ENCODE measurements at regions not wholly inside any gene's neighbourhood (a gene's known extent, or its start where the extent isn't known, plus 50 kb on each side); places are given as distances from the start of the nearest gene placed in this dataset.

DNA sequence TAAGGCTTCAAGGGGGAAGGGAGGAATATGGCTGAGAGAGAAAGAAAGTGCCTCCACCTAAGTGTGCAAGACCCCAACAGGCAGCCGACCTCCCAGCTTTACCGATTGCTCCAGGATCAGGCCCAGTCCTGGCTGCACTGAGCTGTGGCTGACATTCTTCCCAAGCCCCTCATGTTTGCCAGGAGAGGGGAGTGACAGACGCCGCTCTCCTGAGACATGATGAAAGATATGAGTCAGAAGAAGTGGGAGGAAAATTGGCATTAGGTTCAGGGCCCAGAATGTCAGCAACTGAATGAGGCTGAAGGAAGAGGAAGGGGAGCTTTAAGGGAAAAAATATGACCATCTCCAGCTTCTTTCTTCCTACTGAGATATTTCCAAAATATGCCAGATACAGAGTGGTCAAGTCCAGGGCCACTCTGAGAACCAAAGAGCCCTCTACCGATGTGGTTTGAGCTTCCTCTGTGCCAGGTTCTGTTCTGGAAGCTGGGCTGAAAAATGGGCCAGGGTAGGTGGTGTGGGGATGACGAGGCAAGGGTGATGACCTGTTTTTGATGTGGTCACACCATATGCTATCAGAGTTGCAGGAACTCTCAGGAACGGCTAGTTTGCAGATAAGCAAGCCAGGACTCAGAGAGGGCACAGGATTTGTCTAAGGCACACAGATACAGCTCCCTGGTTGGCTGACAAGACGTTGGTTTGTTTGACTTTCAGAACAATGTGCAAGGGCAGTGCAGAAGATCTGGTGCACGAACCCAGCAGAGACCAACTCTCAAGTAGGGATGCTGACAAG is 176.7 kb downstream of the SOX9 start:
- DNase-seq (ENCODE audit: low spot score in 2 of 2), result no peak
- FAIRE-seq, result no peak

DNA sequence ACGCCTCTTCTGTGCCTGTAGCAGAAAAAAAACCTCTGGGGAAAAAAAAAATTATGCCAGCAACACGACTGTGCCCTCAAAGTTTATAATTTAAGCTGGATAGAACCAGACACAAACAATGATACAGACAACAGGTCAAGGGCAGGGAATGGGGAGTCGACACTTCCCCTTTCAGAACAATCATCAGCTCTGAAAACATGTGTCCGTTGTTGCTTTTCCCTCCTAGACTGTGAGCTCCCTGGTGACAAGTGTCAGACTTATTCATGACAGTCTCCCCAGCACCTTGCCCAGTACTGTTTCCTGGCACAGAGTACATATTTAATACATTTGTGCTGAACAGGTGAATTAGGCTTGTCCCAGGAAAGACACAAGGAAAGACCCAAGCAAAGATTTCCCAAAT is 178.3 kb downstream of the SOX9 start:
- DNase-seq (ENCODE audit: low spot score in 2 of 2) (no peak), FAIRE-seq (no peak)

DNA sequence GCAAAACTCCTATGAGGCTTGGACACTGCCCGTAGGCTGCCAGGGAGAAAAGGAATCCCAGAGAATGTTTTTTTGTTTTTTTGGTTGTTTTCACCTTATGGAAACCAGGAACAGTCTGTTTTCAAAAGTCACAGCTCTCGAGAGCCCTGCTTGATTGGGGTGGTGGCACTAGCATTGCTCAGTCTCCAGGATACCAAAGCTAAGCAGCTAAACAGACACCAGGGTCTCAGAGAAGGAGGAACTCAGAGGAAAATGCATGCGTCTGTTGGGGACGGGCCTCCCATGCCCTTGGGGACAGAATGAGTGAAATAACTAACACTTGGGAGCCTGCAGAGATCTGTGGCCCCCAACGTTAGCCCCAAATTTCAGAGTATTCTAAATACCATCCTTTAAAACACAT is 178.8 kb downstream of the SOX9 start:
- FAIRE-seq, result no peak
- no peak for DNase-seq (ENCODE audit: low spot score in 2 of 2)

DNA sequence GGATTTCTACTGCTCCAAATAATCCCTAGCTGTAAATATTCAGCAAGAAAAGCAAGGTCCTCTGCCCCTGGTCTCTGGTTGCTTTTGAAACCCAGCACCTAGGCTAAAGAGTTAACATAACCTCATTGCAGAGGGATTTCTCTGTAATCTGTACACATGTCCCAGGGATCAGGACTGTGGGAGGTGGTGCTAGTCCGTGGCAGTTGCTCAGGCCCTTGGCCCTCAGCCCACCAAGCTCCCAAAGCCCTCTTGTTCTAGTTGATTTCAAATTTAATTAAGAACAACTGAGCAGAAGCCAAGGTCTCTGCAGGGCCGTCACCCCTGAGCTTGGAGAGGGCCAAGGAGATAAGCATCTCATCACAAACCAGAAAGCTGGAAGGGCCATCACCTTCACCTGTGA is 181.1 kb downstream of the SOX9 start:
- FAIRE-seq, result no peak

DNA sequence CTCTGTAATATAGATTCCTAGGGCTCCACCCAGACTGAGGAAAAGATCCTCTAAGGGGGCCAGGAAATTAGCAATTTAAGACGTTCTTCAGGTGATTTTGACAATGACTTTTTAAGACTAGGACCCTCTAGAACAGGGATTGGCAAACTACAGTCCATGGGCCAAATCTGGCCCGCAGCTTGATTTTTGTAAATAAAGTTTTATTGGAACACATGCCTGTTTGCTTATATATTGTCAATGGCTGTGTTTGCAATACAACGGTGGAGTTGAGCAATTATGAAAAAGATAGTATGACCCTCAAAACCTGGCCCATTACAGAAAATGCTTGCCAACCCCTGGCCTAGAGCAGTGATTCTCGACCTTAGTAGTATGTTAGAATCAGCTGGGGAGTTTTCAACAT is 181.9 kb downstream of the SOX9 start:
- FAIRE-seq, result no peak

More for the DNA sequence above, 181.1 kb downstream of the SOX9 start:
- DNase-seq (ENCODE audit: low spot score in 2 of 2), result no peak

DNA sequence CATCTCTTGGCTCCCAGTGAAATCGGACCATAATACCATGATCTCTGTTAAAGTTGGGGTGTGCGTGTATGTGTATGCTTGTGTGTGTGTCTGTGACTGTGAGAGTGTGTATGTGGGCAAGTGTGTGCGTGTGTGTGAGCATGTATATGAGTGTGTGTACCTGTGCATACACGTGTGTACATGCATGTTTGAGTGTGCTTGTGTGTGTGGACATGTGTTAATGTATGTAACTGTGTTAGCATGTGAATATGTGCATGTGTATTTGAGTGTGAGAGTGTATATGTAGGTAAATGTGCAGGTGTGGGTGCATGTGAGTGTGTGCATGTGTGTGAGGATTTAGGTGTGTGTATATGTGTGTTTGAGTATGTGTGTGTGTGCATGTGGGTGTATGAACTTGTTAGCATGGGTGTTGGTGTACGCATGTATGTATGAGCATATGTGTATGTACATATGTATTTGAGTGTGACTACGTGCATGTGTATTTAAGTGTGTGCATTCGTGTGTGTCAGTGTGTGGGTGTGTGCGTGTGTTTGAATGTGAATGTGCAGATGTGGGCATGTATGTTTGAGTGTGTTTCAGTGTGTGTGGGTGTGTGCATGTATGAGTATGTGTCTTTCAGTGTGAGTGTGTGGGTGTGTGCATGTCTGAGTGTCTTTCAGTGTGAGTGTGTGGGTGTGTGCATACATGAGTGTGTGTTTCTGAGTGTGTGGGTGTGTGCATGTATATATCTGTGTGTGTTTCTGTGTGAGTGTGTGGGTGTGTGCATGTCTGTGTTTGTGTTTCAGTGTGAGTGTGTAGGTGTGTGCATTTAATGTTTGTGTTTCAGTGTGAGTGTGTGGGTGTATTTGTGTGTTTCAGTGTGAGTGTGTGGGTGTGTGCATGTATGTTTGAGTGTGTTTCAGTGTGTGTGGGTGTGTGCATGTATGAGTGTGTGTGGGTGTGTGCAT is 183.2 kb downstream of the SOX9 start:
- DNase-seq (ENCODE audit: low spot score in 2 of 2) (no peak), FAIRE-seq (no peak)

More for the DNA sequence above, 181.9 kb downstream of the SOX9 start:
- no peak for DNase-seq (ENCODE audit: low spot score in 2 of 2)

DNA sequence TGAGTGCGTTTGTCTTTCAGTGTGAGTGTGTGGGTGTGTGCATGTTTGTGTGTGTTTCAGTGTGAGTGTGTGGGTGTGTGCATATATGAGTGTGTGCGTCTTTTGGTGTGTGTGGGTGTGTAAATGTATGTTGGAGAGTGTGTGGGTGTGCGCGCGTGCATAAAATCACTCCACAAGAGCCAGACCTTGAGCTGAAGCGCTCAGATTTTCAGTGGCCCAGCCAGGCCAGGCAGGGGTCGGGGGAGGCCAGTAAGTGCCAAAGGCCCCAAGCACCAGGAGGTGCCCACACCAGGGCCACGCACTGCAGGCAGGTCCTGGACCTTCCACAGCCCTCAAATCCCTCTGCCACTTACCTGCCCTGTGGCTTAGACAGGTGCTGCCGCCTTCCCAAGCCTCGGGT is 184.0 kb downstream of the SOX9 start:
- DNase-seq (ENCODE audit: low spot score in 2 of 2), result no peak
- no peak for FAIRE-seq

DNA sequence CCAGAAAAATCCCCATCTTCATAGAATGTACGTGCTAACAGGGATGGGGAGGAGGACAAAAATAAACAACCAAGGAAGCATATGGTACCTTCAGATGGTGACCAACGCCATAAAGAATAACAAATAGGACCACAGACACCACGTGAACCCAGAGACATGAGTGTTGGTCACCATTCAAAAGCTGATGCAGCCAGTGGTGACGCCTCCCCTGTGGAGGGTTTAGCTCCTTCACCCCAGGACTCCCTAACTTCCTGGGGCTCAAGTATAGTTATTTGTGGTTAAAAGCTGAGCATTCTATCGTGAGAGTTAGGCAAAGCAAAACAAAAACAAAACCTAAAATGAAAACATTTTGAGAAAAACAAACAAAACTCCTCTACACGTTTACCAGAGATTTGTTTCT is 184.7 kb downstream of the SOX9 start:
- FAIRE-seq (no peak), DNase-seq (ENCODE audit: low spot score in 2 of 2) (no peak)

DNA sequence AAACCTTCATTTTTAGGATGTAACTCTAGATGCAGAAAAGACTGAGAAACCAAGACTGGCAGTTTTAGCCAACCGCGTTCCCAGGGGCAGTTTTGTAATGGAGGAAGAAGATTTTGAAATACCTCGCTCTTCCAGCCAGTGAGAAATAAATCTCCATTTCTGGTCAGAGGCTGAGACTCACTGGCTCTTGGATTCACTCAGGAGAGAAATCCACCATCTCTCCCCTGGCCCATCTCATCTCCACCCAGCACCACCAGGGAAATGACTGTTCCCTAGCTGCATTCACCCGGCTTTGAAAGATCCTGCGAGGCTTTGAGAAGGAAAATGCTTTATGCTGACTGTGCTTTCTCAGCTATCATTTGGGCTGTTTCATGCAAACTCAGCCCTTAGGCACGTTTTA is 185.2 kb downstream of the SOX9 start:
- FAIRE-seq, result no peak
- DNase-seq (ENCODE audit: low spot score in 2 of 2), result no peak

DNA sequence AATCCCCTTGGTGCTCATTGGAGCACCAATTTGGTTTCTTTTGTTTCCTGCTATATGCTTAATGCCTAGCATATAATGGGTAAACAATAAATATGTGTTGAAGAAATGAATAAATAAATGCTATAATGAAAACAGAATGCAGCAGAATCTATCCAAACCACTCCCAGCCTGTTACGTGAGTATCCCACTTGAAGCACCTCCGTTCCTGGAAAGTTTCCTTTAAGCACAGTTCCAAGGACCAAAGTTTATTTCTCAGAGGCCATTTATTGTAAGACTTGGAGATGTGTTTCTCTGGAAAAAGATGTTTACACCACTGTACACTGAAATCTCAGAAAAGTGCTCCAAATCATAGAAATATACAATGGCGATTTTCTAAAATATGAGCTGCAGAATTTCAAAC is 187.0 kb downstream of the SOX9 start:
- FAIRE-seq (no peak), DNase-seq (ENCODE audit: low spot score in 2 of 2) (no peak)

DNA sequence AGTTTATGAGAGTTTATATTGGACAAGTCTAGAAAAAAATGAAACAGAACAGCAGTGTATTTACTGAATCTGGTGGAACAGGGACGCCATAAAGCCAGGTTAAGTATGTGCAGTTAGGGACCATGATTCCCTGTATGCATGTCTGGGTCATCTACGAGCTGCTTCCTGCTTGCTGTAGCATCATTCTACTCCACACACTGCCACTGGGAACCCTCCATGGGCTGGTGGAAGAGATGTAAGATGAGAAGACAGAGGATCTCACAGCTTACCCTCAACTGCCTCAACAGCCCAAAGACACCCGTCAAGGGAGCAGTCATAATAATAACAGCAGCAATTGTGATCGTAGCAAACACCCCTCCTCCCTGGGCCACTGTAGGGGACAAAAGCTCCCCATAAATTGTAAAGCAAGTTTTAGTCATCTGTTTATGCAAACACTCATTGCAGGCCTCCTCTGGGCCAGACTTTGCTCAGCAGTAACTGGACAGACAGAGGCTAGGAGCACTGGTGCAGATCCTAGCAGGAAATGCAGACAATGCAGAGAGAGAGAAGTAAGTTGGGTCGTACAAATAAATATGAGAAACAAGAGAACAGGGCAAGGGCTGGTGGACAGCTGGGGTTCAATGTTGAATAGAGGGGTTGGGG is 188.0 kb downstream of the SOX9 start:
- DNase-seq (ENCODE audit: low spot score in 2 of 2), result no peak
- no peak for FAIRE-seq

DNA sequence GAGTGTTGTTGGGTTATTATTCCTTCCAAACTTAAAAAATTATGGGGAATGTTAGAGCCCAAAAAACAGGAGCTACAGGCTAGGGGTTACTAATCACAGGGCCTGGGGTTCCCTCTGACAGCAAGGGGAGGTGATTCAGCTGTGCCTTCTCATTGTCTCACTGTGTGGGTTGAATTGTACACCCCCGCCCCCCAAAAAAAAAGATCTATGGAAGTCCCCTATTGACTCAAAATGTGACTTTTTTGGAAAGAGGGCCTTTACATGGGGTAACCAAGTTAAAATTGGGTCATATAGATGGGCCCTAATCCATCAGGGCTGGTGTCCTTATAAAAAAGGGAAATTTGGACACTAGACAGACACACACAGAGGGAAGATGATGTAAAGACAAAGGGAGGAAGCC is 190.2 kb downstream of the SOX9 start:
- FAIRE-seq (no peak), DNase-seq (ENCODE audit: low spot score in 2 of 2) (no peak)

DNA sequence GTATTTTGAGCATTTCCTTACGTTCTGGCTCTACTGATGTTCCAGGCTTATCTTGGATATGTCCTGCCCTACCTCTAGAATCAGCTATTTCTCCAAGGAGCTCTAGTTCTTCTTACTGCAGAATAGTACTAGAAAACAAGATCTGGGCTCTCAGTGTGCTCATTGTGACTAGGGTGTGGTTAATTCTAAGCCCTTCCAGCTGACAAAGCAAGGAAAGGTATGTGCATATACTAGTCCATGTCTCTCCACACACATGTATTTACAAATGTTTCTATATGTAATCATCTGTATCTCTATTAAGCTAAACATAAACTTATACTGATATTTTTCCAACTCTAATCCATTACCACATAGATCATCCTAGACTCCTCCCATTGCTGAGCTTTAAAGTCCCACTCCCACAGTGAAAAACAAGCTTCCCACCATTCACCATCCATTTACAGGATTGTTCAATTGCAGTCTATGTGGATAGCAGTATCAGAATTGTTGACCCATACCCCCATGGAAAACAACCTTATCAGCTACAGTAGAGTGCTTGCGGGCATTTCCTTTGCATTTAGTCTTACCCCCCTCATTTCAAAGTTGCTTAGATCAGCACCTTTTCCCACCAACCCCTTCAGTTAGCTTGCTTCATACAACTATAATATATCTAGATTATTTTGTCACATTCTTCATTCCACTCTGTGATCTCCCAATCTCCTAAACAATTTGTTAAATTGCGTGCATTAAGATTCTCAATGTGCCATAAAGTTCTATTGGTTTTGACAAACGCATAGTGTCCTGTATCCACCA is 194.5 kb downstream of the SOX9 start:
- FAIRE-seq, result no peak
- DNase-seq (ENCODE audit: low spot score in 2 of 2), result no peak

DNA sequence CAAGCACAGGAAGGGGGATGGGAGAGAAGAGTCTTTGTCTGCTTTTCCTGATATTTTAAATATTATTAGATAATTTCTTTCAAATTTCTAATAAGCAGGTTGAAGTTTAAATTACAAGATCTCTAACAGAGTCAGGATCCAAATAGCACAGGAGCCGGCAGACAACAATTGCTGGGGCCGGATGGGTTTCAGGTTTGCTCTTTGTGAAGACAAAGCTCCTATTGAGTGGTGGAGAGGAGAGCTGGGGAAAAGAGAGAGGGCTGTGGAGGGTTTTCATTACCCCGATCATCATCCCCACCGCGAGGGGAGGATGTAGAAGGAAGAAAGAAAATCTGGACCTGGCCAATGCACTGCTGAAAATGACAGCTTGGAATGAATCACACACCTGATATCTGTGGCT is 197.3 kb downstream of the SOX9 start:
- no peak for DNase-seq (ENCODE audit: low spot score in 2 of 2)
- no peak for FAIRE-seq

DNA sequence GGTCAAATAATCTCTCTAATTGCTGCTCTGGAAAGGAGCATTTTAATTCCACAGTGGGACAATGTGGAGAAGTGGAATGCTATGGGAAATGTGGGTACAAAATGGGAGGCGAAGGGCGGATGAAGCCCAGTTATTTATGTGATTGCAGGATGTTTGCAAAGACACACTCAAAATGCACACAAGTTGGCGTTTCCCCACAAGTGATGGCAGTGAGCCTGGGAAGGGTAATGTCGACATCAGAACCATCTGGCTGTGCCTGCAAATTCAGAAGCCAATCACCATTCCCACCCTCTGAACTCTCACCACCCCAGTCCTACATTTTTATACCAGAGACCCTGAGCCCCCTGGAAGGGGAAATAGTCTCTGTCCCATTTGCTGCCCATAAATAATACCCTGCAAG is 201.1 kb downstream of the SOX9 start:
- FAIRE-seq (no peak), DNase-seq (ENCODE audit: low spot score in 2 of 2) (no peak)

DNA sequence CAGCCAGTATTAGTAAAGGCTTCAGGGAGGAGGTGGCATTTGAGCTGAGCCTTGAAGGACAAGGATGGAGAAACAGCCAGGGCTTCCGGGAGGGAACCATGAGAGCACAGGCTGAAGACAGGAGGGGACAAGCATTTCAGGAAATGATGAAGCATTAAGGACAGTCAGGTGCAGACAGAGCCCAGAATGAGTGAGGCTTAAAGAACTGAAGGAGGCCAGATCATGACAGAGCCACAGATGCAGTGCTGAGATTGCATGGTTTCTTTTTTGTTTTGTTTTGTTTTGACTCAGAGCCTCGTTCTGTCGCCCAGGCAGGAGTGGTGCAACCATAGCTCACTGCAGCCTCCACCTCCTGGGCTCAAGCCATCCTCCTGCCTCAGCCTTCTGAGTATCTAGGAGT is 211.5 kb downstream of the SOX9 start:
- FAIRE-seq, result no peak
- no peak for DNase-seq (ENCODE audit: low spot score in 2 of 2)

DNA sequence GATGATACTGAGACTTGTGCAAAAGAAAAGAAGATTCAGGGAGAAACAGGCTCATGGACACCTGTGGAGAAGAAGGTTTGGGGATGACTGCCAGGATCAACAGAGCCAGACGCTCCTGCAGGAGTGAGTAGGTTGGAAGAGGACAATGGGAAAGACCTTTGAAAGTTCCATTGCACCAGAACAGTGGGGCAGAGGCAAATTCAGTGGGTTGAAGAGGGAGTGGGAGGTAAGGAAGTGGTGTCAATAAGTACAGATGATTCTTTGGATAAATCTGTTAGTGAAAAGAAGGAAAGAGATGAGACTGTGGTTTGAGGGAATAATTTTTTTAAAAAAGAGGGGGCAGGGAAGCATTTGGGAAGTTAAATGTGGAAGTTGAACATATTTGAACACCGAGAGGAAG is 212.8 kb downstream of the SOX9 start:
- no peak for FAIRE-seq
- no peak for DNase-seq (ENCODE audit: low spot score in 2 of 2)

DNA sequence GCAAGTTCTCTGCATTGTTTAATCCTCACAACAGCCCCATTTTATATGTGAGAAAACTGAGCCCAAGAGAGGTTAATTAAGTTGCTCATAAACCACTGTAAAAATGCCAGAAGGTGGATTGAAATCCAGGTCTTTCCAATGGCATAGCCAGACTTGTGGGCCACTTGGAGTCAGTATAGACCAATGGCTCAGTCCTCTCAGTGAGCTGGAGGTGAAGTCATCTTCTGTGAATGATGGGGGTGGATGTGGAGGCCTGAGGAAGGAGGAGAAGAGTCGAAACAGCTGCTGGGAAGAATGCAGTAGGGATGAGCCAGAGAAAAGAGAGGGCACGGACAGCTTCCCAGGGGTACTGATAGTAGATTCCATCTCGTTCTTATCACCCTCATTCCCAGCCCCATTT is 213.4 kb downstream of the SOX9 start:
- no peak for FAIRE-seq
- DNase-seq (ENCODE audit: low spot score in 2 of 2), result no peak

DNA sequence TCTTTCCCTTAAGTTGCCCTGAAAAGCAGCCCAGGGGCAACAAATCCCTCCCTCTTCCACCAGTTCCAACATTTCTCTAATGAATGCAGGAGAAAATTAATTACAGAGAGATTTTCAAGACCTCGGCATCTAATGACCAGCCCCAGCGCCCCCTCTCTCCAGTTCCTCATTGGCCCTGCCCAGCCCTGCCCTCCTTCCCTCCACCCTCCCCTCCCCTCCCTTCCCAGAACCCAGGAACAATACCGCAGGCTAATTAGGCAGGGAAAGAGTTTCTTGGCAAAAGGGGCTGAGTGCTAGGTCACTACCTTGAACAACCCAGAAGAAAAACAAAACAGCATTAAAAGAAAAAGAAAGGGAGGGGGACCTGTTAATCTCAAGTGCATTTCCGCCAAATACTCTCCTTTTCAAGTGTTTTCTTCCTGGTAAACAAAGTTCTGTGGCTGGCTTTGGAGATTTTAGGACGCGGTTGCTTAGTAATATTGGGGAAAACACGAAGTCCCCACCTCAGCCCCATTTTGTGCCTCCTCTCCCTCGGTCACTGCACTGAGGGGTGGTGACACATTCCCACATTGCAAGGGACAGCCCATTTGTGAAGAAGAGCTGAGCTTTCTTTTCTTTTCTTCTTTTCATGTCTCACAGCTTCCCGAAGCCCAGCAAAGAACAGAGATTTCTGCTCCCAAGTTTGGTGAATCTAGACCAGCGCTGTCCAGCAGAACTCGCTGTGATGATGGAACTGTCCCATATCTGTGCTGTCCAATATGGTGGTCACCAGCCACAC is 215.4 kb downstream of the SOX9 start:
- DNase-seq (ENCODE audit: low spot score in 2 of 2) (no peak), FAIRE-seq (no peak)

DNA sequence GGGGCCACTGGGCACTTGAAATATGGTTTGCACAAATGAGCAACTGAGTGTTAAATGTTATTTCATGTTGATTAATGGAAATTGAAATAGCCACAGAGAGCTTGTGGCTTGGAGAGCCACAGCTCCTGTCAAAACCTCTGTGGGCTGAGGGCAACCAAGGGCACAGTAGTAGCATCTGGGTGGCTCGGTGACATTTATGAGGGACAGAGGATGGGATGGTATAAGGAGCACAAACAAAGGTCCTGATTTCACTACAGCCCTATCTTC is 215.9 kb downstream of the SOX9 start:
- FAIRE-seq (no peak), DNase-seq (ENCODE audit: low spot score in 2 of 2) (no peak)

Data from frontal cortex (tissue), 3 donors.